ENCODE measurements at regions not wholly inside any gene's neighbourhood (a gene's known extent, or its start where the extent isn't known, plus 50 kb on each side); places are given as distances from the start of the nearest gene placed in this dataset.
"Not testable (repeated sequence)": the region's sequence is repeated elsewhere in the genome, so short reads cannot be mapped to it uniquely, and the experiment has no call there.

GRCh38 chr5:85395526-85395925, 1010.8 kb upstream of the EDIL3 start:
- no peak for DNase-seq (ENCODE audit: low spot score)

GRCh38 chr5:85397451-85397850, 1012.8 kb upstream of the EDIL3 start:
- no peak for DNase-seq (ENCODE audit: low spot score)

DNA sequence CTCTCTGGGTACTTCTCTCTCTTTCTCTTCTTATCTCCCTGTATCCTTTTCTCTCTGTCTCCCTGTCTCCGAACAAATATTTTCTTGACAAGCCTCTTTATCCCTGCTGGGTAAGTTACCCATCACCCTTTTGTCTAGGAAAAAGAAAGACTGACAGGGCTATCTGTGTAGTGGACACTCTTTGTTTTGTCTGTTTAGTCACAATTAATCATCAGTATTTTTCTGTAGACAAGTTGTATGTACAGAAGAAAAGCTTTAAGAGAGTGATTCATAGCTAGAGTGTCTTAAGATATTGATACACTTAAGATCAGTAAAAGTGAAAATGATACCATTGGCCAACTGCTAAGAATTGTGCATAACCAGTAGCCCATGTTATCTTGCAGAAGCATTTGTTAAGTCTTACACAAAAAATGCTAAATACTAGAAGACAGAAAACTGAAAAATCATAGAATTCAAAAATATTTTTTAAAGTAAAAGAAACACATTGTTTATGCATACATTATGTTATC, 1043.8 kb upstream of the EDIL3 start:
- DNase-seq (ENCODE audit: low spot score), result no peak

DNA sequence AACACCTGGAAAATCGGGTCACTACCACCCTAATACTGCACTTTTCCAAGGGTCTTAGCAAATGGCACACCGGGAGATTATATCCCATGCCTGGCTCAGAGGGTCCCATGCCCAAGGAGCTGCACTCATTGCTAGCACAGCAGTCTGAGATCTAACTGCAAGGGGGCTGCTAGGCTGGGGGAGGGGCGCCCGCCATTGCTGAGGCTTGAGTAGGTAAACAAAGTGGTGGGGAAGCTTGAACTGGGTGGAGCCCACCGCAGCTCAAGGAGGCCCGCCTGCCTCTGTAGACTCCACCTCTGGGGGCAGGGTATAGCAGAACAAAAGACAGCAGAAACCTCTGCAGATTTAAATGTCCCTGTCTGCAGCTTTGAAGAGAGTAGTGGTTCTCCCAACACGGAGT, 1047.0 kb upstream of the EDIL3 start:
- DNase-seq (ENCODE audit: low spot score), result not testable (repeated sequence)

DNA sequence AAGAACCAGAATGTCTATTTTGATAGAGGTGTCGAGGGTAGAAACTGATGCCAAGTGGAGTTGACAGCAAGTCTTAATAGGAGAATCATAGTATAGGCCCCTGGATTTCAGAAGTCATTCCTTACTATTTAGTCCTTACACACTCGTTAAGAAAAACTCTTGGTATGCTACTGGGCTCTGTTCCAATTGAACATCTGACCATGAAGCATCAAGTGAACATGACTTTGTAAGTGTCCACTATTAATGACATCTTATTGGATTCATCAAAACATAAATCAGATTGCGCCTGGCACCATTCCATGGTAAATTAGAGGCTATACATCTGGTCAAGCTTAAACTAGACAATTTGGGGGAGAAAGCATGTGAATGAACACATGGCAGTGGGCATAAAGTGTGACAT, 1056.5 kb upstream of the EDIL3 start:
- no peak for DNase-seq (ENCODE audit: low spot score)

DNA sequence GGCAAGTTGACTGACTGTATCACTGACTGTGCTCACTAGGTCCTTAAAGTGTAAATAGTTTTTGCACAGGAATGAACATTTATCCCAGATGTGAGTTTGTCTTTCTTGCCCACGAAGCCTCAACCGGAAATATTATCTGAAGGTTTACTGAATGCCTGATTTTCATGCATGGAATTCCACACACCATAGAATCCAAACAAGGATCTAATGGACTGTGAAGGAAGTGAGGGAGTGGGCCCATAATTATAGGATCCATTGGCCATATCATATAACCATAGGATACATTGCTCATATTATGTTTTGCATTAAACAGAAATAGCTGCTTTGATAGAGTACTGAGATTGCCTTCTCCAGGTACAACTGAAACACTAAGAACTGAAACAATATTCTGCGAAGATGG, 1057.2 kb upstream of the EDIL3 start:
- DNase-seq (ENCODE audit: low spot score), result no peak

DNA sequence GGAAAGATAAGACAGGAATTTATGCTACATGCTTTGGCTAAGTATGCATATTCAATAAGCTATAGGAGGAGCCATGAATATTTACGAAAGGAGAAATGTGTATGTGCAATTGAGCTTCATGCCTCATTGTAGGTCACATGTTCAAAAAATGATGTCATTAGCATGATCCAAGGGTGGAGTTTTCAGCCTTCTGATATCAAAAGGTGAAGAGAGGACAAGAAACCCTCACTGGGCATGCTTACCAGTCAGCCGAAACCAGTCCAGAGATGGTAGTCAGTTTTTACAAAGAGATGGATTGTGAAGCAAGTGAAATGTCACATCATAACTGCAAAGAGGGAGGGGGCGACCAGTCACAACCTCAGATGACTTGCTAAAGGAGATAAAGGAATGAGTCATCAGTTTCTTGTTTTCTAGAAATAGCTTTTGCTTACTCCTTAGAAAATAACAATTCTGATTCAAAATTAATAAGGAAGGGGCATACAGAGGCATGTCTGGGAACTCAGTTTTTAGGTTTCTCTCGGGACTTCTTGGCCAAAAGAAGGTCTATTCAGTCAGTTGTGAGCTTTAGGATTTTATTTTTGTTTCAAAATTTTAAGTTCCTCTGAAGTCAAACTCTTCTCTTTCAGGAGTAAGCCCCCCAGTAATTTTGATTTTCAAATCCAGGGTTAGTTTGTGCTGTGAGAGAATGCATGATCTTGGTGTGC, 1067.8 kb upstream of the EDIL3 start:
- DNase-seq (ENCODE audit: low spot score), result no peak

- no peak for DNase-seq (ENCODE audit: low spot score)
Observed at GRCh38 chr5:85453026-85453349, 1068.3 kb upstream of the EDIL3 start.

DNA sequence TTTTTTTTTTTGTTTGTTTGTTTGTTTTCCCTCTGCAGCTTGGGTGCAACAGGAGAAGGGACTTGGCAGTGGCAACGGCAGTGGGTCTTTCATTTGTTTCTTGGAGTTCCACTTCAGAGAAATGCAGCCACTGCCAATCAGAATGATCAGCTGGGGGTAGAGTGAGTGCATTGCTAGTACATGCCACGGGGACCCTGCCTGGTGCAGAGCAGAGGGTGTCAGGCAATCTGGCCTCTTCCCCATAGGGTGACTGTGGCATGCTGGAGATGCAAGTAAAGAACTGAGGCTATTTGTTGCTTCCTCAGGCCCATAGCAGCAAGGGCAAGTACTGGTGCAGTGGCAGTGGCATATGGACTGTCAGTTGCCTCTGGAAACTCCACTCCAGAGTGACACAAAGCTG, 1073.6 kb upstream of the EDIL3 start:
- DNase-seq (ENCODE audit: low spot score), result no peak

DNA sequence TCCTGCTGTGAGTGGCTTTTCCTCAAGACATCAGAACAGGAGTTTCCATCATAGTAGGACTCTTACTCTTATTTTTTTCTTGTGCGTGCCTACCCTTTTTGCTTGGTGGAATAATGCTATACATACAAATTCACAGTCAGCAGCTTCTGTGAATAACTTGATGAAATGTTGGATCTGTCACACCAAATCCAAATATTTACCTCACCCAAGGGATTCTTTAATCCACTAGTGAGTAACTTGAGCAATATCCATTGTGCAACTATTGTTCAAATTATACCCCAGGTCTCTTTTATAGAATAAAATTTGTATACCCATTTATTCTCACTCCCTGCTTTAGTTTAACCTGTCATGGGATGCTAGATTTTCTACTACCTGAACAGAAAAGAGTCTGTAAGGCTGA, 1078.3 kb upstream of the EDIL3 start:
- no peak for DNase-seq (ENCODE audit: low spot score)

- no peak for DNase-seq (ENCODE audit: low spot score)
Observed at GRCh38 chr5:85466423-85466822, 1081.7 kb upstream of the EDIL3 start.

DNA sequence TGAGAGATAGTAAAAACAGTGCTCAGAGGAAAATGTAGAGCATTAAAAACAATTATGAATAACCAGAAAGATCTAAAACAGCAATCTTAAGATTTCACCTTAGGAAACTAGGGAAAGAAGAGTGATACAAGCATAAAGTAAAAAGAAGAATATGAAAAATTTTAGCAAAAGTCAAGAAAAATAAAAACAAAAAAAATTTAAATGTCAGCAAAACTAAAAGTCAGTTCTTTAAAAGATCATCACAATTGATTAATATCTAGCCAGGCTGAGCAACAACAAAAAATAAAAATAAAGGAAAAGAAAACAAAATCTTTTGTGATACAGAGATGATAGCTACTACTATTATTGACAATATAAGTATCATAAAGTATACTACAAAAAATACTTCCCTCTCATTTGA, 1088.1 kb upstream of the EDIL3 start:
- no peak for DNase-seq (ENCODE audit: low spot score)

GRCh38 chr5:85475151-85475550, 1090.5 kb upstream of the EDIL3 start:
- not testable (repeated sequence) for DNase-seq (ENCODE audit: low spot score)

GRCh38 chr5:85476617-85477016, 1091.9 kb upstream of the EDIL3 start:
- DNase-seq (ENCODE audit: low spot score), result no peak

DNA sequence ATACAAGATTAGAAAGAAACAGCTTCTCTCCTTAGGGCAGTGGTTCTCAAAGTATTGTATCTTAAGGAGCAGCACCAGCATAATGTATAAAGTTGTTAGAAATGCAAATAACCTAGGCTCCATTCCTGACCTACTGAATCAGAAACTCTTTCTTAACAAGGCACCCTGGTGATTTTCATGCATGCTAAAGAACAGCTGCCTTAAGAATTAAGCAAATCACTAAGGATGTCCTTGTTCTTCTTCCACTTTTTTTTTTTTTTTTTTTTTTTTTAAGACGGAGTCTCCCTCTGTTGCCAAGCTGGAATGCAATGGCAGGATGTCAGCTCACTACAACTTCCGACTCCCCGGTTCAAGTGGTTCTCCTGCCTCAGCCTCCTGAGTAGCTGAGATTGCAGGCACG, 1095.2 kb upstream of the EDIL3 start:
- no peak for DNase-seq (ENCODE audit: low spot score)

DNA sequence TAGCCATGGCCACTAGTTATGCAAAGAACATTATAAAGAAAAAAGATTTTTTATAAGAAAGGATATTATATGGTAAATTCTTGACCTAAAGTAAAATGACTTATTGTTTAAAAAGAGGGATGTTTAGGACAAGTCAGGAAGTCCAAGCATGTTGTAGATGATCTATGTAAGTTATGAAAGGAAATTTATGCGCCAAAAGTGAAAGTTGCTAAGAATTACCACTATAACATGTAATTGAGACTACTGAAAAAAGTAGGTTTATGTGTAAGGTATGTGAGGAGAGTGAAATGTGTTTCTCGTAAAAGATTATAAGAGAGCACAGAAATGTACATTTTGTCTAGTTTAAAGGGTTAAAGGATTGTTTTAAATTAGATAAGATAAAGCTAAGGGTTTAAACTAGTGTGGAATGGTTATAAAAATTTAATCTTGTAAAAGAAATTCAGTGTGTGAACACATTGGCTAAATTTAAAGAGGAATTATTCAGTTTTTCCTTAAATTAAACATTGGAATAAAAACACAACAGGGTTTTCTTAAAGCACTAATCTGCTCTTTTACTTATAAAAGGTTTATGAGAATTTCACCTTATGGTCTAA, 1100.4 kb upstream of the EDIL3 start:
- no peak for DNase-seq (ENCODE audit: low spot score)

DNA sequence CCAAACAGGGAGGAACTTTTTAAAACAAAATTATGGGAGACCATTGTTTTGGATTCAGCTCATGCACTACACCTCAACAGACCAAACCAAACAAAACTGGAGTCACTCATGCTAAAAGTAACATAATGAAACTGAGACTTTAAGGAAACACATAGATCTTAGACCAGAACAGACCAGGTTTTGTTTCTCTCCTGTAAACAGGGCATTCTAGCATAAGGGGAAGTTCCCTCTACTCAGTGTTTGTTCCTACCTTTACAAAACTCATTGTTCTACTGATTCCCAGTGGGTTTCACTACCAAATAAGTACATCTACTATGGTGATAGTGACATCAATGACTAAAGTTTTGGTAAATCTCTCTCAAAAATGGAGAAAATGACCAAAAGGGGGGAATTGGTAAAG, 1103.6 kb upstream of the EDIL3 start:
- DNase-seq (ENCODE audit: low spot score), result no peak

DNA sequence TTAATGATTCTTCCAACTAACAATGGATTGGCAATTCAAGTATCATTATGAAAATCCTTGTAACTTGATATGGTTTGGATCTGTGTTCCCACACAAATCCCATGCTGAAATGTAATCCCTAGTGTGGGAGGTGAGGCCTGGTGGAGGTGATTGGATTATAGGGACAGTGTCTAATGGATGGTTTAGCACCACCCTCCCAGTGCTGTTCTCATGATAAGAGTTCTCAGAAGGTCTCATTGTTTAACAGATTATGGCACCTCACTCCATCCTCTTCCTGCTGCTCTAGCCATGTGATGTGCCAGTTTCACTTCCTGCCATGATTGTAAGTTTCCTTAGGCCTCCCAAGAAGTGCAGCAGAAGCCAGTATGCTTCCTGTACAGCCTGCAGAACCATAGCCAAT, 1116.2 kb upstream of the EDIL3 start:
- DNase-seq (ENCODE audit: low spot score), result no peak

DNA sequence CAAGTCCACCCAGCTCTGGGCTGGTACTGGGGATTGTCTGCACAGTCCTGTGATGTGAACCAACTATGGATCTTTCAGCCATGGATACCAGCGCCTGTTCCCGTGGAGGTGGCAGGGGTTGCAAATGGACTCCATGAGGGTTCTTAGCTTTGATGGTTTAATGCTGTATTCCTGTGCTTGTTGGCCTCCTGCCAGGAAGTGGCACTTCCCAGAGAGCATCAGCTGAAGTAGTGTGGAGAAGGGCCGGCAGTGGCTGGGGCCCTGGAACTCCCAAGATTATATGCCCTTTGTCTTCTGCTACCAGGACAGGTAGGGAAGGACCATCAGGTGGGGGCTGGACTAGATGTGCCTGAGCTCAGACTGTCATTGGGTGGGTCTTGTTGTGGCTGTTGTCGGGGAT, 1104.8 kb upstream of the COX7C start:
- no peak for DNase-seq (ENCODE audit: low spot score)

DNA sequence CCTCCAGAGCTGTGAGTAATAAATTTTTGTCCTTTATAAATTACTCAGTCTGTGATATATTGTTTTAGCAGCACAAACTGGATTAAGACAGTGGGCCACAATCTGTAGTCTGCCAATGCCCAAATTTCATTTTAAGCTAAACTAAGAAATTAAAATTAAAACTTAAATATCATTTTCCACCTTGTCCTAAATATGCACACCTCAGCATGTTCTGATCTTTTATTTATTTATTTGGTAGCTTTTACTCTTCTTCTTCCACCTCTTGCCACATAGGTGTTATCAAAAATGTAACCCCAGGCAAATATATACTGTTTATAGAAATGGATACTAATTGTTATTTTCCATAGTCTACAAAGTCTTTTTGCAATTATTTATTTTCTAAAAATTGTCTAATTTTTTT, 1102.2 kb upstream of the COX7C start:
- DNase-seq (ENCODE audit: low spot score), result no peak

- no peak for DNase-seq (ENCODE audit: low spot score)
Observed at GRCh38 chr5:85517386-85517785, 1100.4 kb upstream of the COX7C start.

DNA sequence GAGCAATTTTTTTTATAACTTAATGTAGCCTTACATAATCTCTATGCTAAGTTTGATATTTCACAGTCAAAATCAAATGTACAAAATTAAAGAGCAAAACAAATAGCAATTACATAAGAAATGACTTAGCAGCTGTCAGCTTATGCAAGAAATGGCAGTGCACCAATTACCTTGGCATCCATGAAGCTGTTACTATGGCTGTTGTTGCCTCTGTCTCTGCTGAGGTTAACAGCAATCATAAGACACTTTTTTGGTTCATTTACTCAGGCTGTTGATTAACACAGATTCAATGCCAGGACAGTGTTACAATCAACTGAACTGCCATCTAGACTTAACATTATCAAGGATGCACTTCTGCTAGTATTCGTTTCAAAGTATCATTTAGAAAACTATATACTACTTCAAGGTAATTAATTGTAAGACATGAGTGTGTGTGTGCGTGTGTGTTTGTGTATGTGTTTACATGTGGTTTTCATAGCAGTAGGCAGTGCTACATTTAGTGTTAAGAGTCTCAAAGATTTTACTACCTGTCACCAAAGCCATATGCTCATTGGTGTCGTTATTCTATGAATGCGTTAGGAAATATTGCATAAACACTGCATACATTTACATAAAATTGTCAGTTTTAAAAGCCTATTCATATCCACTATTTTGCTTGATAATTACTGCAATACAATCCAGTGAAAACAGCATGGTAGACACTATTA, 1084.2 kb upstream of the COX7C start:
- no peak for DNase-seq (ENCODE audit: low spot score)

- no peak for DNase-seq (ENCODE audit: low spot score)
Observed at GRCh38 chr5:85538362-85538761, 1079.4 kb upstream of the COX7C start.

GRCh38 chr5:85545129-85545528, 1072.6 kb upstream of the COX7C start:
- DNase-seq (ENCODE audit: low spot score), result no peak

Measured in HuH-7 (cell line).